ENCODE measurements at regions not wholly inside any gene's neighbourhood (a gene's known extent, or its start where the extent isn't known, plus 50 kb on each side); places are given as distances from the start of the nearest gene placed in this dataset.
"Not testable (repeated sequence)": the region's sequence is repeated elsewhere in the genome, so short reads cannot be mapped to it uniquely, and the experiment has no call there.

DNA sequence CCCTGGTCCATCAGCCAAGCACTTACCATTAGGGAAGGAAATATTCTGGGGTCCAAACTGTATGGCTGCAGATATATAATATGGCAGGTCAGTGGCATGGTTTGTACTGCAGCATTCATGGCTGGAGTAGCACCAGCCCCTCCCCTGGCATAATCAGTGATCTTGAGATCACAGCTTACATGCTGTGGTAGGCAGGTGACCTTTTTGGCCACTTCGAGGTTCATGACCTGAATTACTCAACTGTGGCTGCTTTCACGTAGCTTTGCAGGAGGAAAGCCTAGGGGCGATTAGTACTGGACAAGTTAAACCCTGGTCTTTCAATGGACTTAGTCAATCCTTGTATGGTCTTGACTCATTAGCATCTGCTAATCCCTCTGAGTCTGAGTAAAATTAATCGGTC lies 169.8 kb downstream of the SPRY2 start:
- DNase-seq, result no peak

DNA sequence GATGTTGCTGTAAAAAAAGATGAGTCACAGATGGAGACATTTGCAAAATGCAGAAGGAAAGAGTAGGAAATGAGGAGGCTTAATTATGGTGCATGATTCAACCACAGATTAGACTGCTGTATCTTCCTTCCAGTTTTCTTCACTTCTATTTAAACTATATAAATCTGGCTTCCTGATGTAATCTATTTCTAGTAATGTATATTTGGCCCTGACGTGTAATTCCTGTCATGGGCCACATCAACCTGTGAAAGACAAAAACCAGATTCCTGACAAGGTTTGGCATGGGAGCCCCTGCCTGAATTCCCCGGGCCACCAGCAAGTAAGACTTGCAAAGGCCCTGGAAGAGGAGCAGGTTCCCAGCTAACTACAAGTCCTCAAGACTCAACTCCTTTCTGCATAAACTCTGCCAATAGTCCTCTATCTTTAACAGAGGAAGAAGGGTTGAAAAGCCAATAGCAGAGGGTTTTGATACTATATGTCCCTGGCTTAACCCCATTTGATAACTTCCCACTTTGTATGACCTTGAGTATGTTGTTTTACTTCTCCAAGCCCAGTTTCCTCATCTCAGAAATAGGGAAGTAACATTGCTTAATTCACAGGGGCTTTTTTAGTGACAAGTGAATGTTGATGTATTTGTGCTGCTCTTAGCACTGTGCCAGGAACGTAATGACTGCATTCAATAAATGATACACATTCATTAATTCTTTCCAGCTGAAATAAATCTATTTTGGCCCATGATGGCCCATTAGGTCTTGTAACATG lies 172.7 kb downstream of the SPRY2 start:
- DNase-seq, result no peak

DNA sequence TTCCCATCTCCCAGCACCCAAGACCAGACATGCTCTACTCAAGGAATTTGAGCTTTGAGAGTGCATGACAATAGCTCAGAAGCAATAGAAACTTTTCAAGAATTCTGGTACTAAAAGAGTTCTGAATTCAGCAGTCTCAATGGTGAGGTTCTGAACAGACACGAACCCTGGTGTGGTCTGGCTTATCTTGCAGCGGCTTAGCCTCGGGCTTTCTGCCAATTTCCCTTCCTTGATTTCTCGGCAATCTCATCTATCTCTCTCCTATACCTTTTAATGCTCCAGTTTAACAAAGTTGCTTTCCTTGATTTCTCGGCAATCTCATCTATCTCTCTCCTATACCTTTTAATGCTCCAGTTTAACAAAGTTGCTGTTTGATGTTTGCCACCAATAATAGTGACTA lies 174.6 kb downstream of the SPRY2 start:
- DNase-seq, result no peak

DNA sequence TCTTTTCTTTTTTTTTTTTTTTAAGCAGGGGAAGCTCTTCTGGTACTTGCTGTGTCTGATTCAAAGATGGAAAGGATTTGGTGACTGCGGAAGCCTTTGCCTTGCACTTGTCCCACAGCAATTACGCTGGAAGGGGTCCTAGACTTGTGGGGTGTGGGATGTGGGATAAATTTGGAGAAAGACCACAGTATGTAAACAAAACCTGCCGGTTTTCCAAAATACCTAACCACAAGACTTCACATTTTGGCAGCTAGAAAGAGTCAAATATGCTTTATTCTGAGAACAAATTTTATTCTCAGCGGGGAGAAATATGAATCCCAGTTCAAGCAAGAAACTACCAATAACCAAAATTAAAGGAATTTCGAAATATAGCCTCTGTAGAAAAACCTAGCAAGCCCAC lies 176.5 kb downstream of the SPRY2 start:
- DNase-seq, result no peak

DNA sequence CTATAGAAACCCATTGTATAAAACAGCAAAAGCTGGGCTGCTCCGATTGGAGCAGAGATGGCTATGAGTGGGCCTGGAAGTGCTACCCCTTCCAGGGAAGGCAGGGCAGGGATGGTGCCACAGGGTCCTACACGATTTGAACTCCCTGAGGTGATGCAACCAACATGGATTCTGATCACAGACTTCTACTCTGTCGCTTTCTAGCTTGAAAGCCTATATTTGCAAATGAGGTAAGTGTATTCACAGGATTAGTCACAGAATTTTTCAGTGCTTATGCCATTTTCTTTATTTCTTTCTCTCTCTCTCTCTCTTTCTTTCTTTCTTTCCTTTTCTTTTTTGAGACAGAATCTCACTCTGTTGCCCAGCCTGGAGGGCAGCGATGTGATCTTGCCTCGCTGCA lies 179.0 kb downstream of the SPRY2 start:
- DNase-seq, result no peak

DNA sequence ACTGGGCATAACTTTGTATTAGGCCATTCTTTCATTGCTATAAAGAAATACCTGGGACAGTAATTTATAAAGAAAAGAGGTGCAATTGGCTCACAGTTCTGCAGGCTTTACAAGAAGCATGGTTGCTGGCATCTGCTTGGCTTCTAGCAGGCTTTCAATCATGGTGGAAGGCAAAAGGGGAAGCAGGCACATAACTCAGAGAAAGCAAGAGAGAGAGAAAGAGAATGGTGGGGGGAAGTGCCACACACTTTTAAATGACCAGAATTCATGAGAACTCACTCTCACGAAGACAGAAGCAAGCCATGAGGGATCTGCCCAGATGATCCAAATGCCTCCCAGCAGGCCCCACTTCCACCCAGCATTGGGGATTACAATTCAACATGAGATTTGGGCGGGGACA lies 179.7 kb downstream of the SPRY2 start:
- DNase-seq, result no peak

DNA sequence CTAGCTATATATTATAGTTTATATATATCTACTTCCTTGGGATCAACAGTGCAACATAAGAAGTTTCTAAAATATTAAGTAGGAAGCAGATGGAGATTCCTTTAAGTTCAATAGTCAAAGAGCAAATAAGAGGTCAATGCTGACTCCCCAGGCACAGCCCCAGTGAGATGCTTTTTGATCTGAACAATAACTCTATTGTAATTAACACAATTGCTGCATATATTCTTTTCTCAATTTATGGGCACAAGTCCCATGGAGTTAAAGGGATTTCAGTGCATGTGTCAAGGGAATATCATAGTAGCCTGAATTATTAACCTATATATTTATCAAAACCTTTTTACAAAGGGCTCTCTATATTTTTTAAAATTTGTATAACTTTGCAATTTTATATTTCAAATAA lies 180.8 kb downstream of the SPRY2 start:
- no peak for DNase-seq

DNA sequence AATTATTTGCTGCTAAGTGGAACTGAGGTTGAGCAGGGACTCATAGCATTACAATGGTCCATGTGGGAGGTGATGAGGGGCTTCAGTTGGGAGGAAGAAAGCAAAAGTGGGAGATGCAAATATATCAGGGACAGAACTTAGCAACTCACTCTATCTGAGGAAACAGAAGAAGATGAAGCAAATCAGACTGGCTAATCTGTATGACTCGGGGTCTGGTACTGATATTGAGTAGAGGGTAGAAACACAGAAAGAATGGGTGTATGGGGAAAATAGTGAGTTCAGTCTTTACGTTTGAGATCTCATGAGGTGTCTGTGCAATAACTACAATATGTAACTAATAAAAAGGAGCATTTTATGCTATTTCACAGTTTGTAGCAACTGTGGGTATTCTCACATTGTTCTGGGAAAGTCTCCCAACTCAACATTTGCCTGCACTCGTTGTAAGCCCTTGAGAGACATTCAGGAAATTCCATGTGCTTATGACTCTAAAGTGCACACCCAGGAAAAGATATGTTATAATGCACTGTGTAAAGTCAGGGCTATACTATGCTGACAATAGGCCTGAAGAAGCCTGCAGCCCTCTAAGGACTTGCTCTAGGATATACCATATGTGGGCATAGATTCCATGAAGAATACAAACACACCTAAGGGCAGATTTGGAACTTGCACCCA lies 183.5 kb downstream of the SPRY2 start:
- no peak for DNase-seq

DNA sequence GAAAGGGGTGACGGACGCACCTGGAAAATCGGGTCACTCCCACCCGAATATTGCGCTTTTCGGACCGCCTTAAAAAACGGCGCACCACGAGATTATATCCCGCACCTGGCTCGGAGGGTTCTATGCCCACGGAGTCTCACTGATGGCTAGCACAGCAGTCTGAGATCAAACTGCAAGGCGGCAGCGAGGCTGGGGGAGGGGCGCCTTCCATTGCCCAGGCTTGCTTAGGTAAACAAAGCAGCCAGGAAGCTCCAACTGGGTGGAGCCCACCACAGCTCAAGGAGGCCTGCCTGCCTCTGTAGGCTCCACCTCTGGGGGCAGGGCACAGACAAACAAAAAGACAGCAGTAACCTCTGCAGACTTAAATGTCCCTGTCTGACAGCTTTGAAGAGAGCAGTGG lies 188.8 kb downstream of the SPRY2 start:
- DNase-seq, result not testable (repeated sequence)

DNA sequence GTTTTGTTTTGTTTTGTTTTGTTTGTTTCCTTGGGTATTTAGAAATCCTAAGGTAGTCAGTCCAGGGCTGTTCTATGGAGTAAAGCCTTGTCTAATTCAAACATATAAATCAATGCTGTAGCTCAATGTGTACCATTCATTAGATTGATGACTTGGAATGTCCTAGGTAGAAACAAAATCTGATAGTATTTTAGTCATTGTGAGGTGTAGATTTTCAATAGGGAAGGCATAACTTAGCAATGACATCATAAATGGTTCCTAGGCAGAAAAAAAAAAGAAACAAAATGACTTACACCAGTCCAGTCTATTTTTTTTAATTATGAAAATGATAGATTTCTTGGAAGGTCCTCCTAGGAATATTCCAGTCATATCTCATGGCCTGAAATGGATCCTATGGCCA lies 189.9 kb downstream of the SPRY2 start:
- no peak for DNase-seq

DNA sequence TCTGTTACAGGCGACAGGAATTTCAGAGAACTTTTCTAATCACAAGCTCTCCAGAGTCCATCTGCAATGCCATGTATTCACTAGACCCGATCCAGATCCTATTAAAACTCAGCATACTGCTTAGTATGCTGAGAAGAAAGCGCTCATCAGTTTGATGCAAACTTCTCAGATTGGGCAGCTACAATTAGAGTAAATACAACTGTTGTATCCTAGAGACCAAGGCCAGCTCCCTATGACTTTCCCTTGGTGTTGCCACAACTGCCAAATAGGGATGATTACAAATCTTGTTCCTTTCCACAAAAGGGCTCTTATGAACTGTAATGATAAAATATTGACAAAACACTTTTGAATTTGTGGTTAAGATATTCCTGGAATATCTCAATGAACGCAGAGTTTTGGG lies 191.2 kb downstream of the SPRY2 start:
- no peak for DNase-seq

DNA sequence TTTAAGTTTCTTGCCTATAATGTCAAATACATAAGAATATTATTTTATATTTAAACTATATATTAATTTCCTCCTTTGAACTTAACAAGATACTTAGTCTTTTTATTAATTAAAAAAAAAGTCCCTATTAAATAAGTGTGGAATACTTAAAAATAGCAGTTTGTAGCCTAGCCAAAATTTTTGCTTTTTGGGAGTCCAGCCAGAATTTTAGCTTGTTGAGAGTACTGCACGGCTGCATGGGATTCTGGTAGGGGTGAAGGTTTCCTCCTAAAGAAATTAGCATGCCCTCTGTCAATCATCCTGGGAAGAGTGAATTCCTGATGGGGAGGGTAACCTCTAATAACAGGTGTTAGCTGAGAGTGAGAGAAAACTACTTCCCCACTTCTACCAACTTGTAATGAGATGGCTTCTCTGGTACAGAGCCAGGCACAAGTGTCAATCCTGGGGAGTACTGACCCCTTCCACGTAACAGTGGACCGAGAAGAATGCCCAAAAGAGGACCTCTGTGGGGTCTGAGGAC lies 195.7 kb downstream of the SPRY2 start:
- no peak for DNase-seq

DNA sequence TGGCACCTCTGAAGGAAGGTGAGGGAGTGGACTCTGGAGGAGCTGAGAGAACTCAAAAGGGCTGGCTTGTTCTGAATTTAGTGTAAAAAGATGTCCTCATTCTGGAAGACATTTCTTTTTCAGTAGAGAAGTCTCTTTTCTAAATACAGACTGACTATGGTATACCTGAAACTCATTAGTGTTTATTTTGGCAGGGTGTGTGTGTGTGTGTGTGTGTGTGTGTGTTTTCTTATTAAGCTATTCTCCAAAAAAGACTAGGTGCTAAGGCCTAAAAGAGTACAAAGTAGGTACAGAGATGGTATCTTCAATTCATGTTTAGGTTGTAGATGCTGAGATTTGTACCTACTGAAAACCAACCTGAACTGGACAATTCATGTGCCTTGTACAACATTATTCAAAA lies 196.4 kb downstream of the SPRY2 start:
- no peak for DNase-seq

DNA sequence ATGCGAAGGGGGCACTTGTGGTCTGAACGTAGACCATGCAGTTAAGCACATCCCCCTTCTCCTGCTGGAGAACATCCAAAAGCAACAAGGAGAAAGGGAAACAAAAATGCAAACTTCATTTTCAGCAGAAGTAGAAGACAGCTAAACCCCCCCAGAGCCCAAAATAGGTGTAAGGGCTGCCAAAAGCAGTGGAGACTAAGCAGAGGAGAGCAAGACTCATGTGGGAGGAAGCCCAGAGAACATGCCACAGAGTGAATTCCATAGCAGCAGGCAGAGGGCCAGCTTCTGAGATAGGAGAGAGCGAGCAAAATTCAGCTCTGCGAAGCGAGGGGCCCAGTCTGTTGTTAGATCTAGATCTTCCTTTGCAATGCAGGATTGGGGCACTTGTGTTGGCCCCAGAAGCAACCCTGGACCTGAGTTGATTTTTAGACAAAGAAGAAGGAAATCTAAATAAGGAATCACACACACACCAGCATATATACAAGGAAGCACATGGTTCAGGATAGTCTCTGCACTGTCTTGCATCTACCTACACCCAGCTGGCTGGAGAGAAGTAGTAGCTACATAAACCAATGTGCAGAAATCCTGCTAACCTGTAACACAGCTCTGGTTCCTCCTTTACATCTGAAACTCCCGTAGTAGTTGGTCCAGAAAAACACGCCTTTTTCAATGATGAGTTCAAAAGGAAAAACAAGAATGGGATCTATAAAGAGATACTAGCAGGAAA lies 199.6 kb downstream of the SPRY2 start:
- DNase-seq, result no peak

DNA sequence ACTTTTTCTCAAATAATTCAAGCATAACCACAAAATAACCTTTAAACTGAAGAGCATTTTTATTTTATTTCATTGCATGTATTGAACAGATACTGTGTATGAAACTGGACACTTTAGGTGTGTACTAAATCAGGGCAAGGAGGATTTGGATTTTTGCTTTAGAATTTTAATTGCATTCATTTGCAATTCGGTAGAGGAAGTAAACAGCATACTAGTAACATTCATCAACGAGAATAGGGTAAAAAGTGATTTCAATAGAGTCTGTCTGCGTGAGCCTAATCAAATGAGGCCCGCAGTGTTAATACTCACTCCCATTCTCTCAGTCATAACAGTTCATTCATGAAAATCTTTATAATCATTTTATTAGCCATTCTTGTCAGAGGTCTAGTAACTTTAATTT lies 200.2 kb downstream of the SPRY2 start:
- DNase-seq, result no peak

DNA sequence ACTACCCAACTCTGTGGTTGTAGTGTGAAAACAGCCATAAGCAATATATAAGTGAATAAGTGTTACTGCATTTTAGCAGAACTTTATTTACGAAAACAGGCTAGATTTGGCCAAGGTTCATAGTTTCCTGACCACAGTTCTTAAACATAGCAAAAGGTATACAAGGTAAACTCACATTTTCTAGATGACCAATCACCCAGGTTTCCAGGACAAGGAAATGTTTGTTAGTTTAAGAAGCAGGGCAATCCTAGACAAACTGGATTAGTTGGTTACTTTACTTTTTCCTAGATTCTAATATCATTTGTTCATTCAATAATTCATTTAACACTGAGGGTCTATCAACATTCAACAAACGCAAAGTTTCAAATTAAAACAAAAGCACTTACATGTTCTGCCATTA lies 201.7 kb downstream of the SPRY2 start:
- DNase-seq, result no peak

DNA sequence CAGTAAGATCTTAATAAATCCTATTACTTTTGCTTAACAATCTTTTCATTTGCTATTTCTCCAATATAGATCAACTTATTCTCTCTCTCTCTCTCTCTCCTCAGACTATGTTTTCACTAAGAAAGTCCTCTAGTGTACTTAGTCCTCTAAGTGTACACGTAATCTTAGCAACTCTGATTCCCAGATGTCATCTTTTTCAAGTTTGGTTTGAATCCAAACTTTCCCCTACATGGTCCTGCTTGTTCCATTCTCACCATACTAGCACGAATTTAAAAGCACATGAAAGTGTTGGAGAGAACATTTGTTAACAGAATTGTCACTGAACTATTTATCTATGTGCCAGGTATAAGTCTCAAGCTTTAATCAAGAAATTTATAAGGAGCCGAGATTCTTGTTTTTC lies 202.9 kb downstream of the SPRY2 start:
- DNase-seq, result no peak

DNA sequence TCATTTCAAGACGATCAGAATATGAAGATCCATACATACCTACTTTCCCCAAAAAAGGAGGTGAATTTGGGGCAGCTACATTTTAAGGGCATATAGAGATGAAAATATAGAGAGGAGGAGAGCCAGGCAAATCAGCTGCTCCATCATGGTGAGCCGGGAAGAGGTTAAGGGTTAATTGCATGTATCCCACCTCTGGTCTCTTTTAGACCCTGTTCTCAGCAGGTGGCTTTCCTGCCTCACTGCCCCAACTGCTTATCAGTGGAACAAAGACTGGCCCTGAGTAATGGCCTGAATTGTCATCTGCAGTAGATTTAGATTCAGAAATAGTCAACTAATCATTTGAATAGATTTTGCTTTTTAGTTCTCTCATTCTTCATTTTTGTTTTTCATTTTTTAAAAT lies 206.6 kb downstream of the SPRY2 start:
- DNase-seq, result no peak

DNA sequence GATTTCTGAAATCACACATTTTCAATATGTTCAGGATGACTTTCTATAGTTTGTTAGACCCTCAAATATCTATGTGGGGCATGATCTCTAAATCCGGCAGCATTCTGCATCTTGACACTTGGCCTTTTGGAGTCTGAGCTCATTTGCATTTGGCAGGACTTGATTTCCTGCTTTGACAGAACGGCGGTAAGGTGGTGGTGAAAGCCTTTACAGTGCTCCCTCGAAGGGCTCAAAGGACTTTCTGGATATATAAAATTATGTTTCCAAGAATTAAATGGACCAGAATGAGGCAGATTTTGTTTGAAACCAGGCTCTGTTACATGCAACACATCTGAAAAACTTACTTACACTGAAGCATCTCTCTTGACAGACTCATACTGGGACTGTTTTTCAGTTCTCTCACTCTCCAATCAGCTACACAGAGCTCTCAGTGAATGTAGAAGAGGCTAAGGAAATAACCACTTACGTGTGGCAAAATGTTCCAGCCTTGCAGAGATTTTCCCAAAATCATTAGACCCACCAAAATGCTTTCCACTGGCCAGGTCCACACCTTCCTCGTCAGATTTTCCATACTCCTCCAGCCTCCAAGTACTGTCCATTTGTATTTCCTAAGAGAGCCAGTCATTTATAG lies 207.2 kb downstream of the SPRY2 start:
- DNase-seq, result no peak

DNA sequence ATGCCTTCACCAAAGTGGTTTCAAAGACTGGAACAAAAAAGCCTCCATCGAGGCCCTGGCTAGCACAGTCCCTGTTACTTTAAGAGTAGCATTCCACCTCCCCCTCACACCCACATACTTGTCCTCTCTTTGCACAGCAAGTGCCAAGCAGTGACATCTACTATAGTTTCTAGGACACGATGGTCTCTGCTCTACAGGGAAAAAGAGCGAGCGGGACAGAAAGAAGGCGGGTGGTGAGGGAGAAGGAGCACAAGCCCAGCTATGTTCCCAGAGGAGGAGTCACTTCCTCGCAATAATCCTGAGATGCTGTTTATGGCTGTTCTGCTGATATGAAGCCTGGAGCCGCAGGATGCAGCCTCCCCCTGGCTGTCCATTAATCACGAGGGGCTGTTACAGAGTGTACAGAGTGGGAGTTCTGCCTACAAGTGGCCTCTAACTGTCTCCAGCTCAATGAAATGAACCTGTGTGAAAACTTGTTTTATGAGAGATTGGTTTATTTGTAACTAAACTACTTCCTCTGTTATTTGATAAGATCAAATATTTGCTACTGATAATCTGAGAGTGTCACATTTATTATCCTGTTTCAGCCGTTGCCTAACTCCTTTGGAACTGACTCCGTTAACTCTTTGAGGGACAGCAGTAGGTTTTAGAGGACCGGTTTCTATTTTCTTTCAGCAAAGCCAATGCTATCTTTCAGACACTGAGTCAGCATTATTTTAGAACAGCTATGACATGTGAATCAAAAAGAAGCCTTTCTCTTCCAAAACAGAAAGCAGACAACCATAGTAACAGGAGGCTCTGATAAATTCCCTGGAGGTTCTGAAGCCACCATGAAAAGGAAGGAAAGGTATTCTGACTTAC lies 208.0 kb downstream of the SPRY2 start:
- DNase-seq, result no peak

DNA sequence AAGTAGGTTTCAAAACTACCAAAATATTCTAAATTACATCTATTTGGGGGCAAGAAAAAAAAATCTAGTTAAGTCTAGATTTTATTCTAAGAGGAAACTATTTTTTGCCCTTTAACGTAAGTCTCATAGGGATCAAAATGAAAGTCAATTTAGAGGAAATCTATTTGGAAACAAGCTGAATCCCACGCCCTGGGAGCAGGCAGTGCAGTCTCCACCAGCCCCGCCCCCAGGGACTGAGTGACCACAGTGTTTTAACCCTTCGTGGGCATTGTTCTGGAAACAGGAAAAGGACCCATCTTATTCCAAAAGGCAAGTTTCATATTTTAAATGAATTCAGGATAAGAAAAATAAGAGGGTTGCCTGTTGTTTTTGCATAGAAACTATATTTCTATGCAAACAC lies 209.7 kb downstream of the SPRY2 start:
- DNase-seq, result no peak

DNA sequence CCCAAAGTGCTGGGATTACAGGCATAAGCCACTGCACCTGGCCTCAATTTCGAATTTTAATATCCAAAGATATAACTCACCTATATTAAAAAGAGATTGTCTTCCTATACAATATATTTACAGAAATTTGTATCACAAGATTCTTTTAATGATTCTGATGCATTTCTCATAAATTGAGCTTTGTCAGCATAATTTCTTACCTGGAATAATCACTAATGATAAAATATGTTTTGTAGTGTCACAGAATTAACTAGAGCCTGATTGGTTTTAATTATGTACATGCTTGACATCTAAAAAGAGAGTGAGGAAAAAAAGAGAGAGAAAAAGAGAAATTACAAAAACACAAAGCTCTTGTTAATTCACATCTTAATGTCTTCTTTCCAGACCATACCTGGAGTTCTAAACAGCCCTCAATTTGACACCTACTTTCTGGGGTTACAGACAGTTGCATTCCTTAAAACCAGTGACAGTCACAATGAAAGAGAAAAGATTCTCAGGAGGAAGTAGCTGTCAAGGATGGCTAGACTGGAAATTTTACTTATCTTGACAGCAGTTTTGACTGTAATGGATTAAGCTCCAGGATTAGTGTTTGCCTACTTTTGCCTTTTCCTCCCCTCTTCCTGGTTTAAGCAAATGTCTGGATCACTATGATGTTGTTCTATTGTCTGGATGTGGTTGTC lies 214.4 kb downstream of the SPRY2 start:
- no peak for DNase-seq
